ENCODE measurements at regions not wholly inside any gene's neighbourhood (a gene's known extent, or its start where the extent isn't known, plus 50 kb on each side); places are given as distances from the start of the nearest gene placed in this dataset.

DNA sequence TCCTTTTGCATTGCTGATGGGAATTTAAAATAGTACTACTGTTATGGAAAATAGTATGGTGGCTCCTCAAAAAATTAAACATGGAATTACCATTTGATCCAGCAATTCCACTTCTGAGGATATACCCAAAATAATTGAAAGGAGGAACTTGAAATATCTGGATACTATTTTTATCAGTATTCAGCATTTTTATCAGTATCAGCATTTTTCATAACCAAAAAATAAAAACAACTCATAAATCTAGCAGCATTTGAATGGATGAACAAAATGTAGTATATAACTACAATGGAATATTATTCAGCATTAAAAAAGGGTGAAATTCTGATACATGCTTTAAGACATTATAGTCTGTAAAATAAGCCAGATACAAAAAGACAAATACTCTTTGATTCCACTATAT lies 763.4 kb upstream of the MAN1A1 start:
- Histone ChIP-seq H4K8ac (replicated peaks; ENCODE audit: insufficient read length, low read depth, low read length) (no peak overlapping the region), H3K23ac (ENCODE audit: insufficient read length, low read depth, low read length) (no peak overlapping the region), H4K5ac (ENCODE audit: insufficient read length, low read depth, low read length) (no peak overlapping the region), H2BK20ac (ENCODE audit: low read depth, low read length, poor library complexity, severe bottlenecking) (no peak overlapping the region), H3K14ac (ENCODE audit: insufficient read depth, low read length) (no peak overlapping the region), H2AK5ac (ENCODE audit: insufficient read length, low read length) (no peak overlapping the region), H2BK5ac (ENCODE audit: insufficient read length, low read length) (no peak overlapping the region), H4K20me1 (ENCODE audit: control insufficient read depth, insufficient read depth, insufficient read length) (no peaks in the 10 kb centered on the region), H2BK15ac (ENCODE audit: low read depth, low read length) (no peak overlapping the region), H3K18ac (ENCODE audit: insufficient read length, low read depth, low read length) (no peak overlapping the region), H3K56ac (ENCODE audit: insufficient read length, low read depth, low read length) (no peak overlapping the region), H3K79me1 (ENCODE audit: insufficient read depth, low read depth, low read length, poor library complexity, severe bottlenecking) (no peaks in the 10 kb centered on the region), H3K4me2 (ENCODE audit: insufficient read depth, insufficient read length, low read length) (no peak overlapping the region), H3K27ac (ENCODE audit: insufficient read length, low read depth, low read length) (no peak overlapping the region), H4K91ac (ENCODE audit: insufficient read length, low read depth, low read length) (no peak overlapping the region), H3K79me2 (ENCODE audit: insufficient read depth, low read length) (no peaks in the 10 kb centered on the region), H3T11ph (ENCODE audit: low read length) (no peak overlapping the region), H3K27me3 (ENCODE audit: insufficient read depth, low read length) (no peaks in the 10 kb centered on the region), H3K4me1 (ENCODE audit: insufficient read depth, low read length) (no peaks in the 10 kb centered on the region), H2AFZ (ENCODE audit: low read length) (no peak overlapping the region), H3K9ac (ENCODE audit: extremely low read depth, insufficient read length, low read length) (no peak overlapping the region), H3K4ac (ENCODE audit: low read depth, low read length) (no peak overlapping the region), H3K23me2 (ENCODE audit: insufficient read length, low read depth, low read length, poor library complexity, severe bottlenecking) (no peaks in the 10 kb centered on the region), H2BK120ac (ENCODE audit: low read depth, low read length, poor library complexity, severe bottlenecking) (no peak overlapping the region), H2BK12ac (ENCODE audit: insufficient read length, low read depth, low read length) (no peak overlapping the region), H3K9me3 (ENCODE audit: control insufficient read depth, low read depth, low read length) (no peaks in the 10 kb centered on the region)
- Mint-ChIP-seq H3K9me3 (no peaks in the 10 kb centered on the region), H3K27me3 (ENCODE audit: low read depth) (no peaks in the 10 kb centered on the region), H3K27ac (no peak overlapping the region), H3K4me3 (no peak overlapping the region), H3K4me1 (peaks cover 4 to 5% of the 10 kb centered on the region in 2 experiments), H3K36me3 (ENCODE audit: insufficient read depth in 1 of 3, low read depth in 3 of 3) (no peaks in the 10 kb centered on the region)
- no peak for DNase-seq
- TF ChIP-seq, protein P1, sequence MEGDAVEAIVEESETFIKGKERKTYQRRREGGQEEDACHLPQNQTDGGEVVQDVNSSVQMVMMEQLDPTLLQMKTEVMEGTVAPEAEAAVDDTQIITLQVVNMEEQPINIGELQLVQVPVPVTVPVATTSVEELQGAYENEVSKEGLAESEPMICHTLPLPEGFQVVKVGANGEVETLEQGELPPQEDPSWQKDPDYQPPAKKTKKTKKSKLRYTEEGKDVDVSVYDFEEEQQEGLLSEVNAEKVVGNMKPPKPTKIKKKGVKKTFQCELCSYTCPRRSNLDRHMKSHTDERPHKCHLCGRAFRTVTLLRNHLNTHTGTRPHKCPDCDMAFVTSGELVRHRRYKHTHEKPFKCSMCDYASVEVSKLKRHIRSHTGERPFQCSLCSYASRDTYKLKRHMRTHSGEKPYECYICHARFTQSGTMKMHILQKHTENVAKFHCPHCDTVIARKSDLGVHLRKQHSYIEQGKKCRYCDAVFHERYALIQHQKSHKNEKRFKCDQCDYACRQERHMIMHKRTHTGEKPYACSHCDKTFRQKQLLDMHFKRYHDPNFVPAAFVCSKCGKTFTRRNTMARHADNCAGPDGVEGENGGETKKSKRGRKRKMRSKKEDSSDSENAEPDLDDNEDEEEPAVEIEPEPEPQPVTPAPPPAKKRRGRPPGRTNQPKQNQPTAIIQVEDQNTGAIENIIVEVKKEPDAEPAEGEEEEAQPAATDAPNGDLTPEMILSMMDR (conservative IDR thresholded peaks at IDR 0.05) = no peak

All from H9 (cell line).